ENCODE measurements at regions not wholly inside any gene's neighbourhood (a gene's known extent, or its start where the extent isn't known, plus 50 kb on each side); places are given as distances from the start of the nearest gene placed in this dataset.

GRCh38 chr10:133035952-133036351, 51.8 kb upstream of the ADGRA1 start:
- no peak for TF ChIP-seq POLR2A (IDR thresholded peaks at IDR 0.05; ENCODE audit: low read length)
- no peak for TF ChIP-seq GATA1 (IDR thresholded peaks at IDR 0.05; ENCODE audit: low read depth, low read length)

GRCh38 chr10:133034762-133035161, 53.0 kb upstream of the ADGRA1 start:
- no peak for TF ChIP-seq GATA1 (IDR thresholded peaks at IDR 0.05; ENCODE audit: low read depth, low read length)
- no peak for TF ChIP-seq POLR2A (IDR thresholded peaks at IDR 0.05; ENCODE audit: low read length)
- no peak for DNase-seq

More at GRCh38 chr10:133035952-133036351, 51.8 kb upstream of the ADGRA1 start:
- no peak for DNase-seq

DNA sequence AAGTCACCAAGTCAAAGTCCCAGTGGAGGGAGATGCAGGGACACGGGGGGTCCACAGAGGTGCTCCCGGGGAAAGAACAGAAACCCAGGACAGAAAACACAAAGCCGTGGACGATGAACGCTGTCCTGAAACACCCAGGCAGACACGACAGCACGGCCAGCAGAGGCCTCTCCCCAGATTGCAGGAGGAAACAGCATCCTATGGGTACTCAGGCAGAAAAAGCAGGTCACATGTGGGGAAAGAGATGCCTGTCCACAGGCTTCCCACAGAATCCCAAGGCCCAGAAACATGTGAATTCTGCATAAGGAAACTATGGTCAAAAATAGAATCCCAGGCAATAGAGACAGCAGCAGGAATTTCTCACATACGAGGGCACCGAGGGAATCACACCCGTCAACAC, 53.6 kb upstream of the ADGRA1 start:
- TF ChIP-seq GATA1 (IDR thresholded peaks at IDR 0.05; ENCODE audit: low read depth, low read length): no peak
- no peak for TF ChIP-seq POLR2A (IDR thresholded peaks at IDR 0.05; ENCODE audit: low read length)
- no peak for DNase-seq

DNA sequence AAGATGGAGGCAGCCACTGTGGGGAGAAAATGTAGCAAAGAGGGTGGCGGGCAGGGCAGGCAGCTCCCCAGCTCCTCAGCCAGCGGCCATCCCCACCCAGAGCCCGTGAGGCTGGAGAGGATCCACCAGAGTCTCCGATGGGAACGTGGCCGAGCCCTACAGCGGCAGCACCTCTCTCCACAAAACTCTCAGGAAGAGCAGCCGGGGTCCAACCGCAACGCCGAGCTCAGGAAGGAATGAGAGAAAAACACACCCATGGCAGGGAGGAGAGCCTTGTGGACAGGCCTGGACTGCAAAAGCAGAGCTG, 54.0 kb upstream of the ADGRA1 start:
- DNase-seq: no peak
- TF ChIP-seq GATA1 (IDR thresholded peaks at IDR 0.05; ENCODE audit: low read depth, low read length) (no peak), POLR2A (IDR thresholded peaks at IDR 0.05; ENCODE audit: low read length) (no peak)

DNA sequence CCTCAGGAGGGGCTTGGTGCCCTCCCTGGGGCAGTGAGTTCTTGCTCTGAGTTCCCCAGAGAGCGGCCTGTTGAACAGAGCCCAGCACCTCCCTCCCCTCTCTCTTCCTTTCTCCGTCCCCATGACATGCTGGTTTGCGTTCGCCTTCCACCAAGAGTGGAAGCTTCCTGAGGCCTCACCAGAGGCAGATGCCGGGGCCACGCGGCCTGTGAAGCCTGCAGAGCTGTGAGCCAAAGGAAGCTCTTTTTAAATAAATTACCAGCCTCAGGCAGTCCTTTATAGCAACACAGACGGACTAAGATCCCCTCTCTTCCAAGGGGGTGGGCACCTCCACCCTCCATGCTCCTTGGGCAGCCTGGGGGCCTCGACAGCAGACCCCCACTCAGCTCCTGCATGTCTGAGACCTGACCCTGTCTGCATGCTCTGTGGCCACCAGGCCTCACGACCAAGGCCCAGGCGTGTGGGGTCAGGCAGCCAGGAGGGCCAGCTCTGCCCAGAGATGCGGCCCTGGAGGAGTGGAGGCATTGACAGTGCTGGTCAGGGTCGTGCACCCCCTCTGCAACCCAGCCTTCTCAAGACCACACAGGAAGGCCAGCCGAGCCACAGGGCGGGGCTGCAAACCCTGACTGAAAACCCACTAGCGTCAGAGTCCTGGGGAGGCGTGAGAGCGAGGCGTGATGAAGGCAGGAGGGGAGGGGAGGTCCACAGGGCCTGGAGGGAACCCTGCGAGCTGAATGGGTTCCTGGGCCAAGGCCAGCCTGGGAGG, 54.6 kb upstream of the ADGRA1 start:
- no peak for DNase-seq
- TF ChIP-seq POLR2A (IDR thresholded peaks at IDR 0.05; ENCODE audit: low read length) (no peak), GATA1 (IDR thresholded peaks at IDR 0.05; ENCODE audit: low read depth, low read length) (no peak)

GRCh38 chr10:133032231-133032630, 55.5 kb upstream of the ADGRA1 start:
- no peak for DNase-seq
- no peak for TF ChIP-seq GATA1 (IDR thresholded peaks at IDR 0.05; ENCODE audit: low read depth, low read length)

DNA sequence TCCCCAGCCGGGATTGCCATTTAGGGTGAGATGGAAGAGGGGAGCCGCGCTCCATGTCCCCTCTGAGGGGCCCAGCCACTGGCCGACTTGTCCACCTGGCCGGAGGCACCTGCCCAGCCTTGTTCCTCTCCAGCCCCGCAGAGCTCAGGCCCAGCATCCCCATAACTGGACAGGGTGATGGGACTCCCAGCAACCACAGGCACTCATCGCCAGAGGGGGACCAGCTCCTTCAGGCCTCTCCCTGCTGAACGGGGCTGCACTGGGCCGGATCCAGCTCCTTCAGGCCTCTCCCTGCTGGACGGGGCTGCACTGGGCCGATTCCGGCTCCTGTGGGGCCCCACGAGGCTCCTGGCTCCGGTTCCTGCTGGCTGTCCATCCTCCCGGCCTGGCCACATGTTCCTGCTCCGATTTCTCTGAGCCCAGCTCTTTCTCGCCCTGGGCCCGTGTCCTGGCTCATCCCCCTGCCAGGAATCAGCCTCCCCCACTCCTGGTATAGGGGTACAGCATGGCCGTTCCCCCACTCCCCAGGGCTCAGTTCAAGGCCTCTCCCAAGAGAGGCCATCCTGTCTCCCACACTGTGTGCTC, 56.1 kb upstream of the ADGRA1 start:
- no peak for DNase-seq
- TF ChIP-seq POLR2A (IDR thresholded peaks at IDR 0.05; ENCODE audit: low read length) (no peak), GATA1 (IDR thresholded peaks at IDR 0.05; ENCODE audit: low read depth, low read length) (no peak)

DNA sequence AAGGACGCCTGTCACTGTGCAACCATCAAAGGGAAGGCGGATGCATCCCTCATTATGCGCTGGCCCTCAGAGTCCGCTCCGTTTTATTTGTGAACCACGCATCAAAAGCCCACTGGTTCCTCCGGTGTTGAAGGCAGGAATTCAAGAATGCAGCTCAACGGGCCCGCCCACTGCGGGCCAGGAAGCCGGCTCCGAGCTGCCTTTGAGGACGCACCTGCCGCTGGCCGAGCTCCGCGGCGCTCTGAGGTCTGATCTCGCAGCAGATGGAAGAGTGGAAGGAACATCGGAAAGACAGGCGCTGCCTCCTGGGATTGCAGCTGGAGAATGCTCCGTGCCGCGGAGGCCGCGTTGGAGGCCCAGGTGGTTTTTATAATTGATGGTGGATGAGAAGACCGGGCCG, 56.9 kb upstream of the ADGRA1 start:
- TF ChIP-seq POLR2A (IDR thresholded peaks at IDR 0.05; ENCODE audit: low read length): no peak
- TF ChIP-seq GATA1 (IDR thresholded peaks at IDR 0.05; ENCODE audit: low read depth, low read length): no peak
- DNase-seq: no peak

DNA sequence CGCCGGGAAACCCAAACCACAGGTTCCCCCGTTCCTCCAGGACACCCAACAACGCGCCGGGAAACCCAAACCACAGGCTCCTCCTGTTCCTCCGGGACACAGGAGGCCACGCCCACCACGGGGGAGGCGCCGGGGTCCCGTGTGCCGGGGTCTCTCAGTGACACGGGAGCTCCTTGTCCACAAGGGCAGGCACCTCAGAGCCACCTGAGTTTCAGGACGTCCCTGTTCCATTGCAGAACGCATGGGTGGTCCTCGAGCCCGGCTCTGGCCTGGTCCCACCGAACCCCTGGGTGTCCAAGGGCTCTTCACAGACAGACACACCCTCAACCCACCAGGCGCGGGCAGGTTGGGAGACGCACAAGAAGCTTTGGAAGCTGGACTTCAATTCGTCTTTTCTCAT, 57.6 kb upstream of the ADGRA1 start:
- no peak for DNase-seq
- TF ChIP-seq POLR2A (IDR thresholded peaks at IDR 0.05; ENCODE audit: low read length) (no peak), GATA1 (IDR thresholded peaks at IDR 0.05; ENCODE audit: low read depth, low read length) (no peak)

GRCh38 chr10:133028956-133029355, 58.8 kb upstream of the ADGRA1 start:
- TF ChIP-seq POLR2A (IDR thresholded peaks at IDR 0.05; ENCODE audit: low read length): no peak
- TF ChIP-seq GATA1 (IDR thresholded peaks at IDR 0.05; ENCODE audit: low read depth, low read length): no peak
- DNase-seq: no peak

DNA sequence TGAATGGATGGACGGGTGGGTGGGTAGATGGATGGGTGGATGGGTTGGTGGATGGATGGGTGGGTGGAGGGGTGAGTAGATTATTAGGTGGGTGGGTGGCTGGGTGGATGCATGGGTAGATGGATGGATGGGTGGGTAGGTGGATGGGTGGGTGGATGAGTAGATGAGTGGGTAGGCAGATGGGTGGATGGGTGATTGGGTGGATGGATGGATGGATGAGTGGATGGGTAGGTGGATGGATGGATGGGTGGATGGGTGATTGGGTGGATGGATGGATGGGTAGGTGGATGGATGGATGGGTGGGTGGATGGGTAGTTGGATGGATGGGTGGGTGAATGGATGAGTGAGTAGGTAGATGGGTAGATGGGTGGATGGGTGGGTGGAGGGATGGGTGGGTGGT, 59.6 kb upstream of the ADGRA1 start:
- DNase-seq: no peak
- no peak for TF ChIP-seq POLR2A (IDR thresholded peaks at IDR 0.05; ENCODE audit: low read length)
- no peak for TF ChIP-seq GATA1 (IDR thresholded peaks at IDR 0.05; ENCODE audit: low read depth, low read length)

DNA sequence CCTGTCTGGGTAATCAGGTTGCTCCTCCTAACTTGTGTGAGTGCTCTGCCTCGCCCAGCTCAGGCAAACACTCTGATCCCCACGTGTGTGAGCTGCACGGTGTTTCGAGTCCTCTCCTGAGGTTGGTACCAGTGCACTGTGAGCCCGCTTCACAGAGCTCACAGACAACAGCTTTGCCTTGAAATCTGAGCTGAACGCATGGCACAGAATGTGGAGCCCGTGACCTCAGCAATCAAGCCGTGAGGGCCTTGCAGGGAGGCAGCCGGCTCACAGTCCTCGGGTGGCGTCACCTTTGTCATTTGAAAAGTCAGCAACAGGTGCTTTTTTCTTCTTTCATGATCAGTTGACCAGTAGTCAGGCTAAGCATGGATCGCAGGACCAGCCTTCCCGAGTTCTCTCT, 60.2 kb upstream of the ADGRA1 start:
- TF ChIP-seq GATA1 (IDR thresholded peaks at IDR 0.05; ENCODE audit: low read depth, low read length) (no peak), POLR2A (IDR thresholded peaks at IDR 0.05; ENCODE audit: low read length) (no peak)

GRCh38 chr10:133026726-133027395, 60.9 kb upstream of the ADGRA1 start:
- no peak for DNase-seq
- TF ChIP-seq POLR2A (IDR thresholded peaks at IDR 0.05; ENCODE audit: low read length) (no peak), GATA1 (IDR thresholded peaks at IDR 0.05; ENCODE audit: low read depth, low read length) (no peak)

More for the DNA sequence above, 60.2 kb upstream of the ADGRA1 start:
- DNase-seq: no peak

GRCh38 chr10:133026171-133026570, 61.6 kb upstream of the ADGRA1 start:
- TF ChIP-seq GATA1 (IDR thresholded peaks at IDR 0.05; ENCODE audit: low read depth, low read length) (no peak), POLR2A (IDR thresholded peaks at IDR 0.05; ENCODE audit: low read length) (no peak)

More at GRCh38 chr10:133026171-133026570, 61.6 kb upstream of the ADGRA1 start:
- DNase-seq: no peak
